NCI-H1436 (cell line): ENCODE measurements at regions not wholly inside any gene's neighbourhood (a gene's known extent, or its start where the extent isn't known, plus 50 kb on each side); places are given as distances from the start of the nearest gene placed in this dataset.

Experiments used
- DNase-seq: peaks from one replicate; lab custom pipeline; 2025; lab: John Stamatoyannopoulos, UW

DNA sequence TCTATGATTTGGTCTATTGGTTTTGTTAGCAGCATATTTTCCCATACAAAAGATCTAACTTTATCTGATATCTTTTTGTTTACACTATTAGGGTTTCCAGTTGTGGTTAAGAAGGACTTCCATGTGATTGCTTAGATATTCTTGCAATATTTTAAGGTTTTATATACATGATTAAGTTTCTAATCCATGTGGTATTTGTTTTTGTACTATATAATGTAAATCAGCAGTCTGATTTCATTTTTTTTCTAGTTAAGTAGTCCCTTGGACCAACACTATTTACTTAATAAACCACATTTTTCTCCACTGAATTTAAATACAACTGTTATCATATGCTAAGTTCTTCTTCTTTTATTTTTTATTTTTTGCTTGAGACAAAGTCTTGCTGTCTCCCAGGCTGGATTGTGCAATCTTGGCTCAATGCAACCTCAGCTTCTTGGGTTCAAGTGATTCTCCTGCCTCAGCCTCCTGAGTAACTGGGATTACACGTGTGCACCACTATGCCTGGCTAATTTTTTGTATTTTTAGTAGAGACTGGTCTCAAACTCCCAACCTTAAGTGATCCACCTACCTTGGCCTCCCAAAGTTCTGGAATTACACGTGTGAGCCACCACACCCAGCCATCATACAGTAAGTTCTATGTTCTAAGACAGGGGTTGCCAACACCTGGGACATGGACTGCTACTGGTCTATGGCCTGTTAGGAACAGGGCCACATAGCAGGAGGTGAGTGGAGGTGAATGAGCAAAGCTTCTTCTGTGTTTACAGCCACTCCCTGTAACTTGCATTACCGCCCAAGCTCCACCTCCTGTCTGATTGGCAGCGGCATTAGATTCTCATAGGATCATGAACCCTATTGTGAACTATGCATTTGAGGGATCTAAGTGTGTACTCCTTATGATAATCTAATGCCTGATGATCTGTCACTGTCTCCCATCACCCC, 58.5 kb upstream of the RAB27B start:
- DNase-seq = no peak

DNA sequence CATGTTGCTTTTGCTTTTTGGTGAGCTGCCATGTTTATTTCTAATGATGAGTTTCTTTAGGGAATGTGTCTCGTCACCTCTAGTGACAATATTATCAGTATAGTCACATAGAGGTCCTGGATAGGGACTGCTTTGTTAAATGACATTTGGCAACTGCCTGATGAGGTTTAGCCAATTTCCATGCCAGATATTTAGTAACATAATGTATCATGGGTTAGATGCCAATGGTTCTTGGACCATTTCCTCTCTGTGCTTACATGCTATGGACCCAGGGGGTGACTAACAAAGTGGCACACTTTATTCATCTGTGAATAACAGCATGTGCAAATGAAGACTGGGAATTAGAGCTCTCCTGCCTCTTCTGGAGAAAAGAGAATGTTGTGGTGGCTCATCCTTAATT, 56.2 kb upstream of the RAB27B start:
- DNase-seq = no peak

DNA sequence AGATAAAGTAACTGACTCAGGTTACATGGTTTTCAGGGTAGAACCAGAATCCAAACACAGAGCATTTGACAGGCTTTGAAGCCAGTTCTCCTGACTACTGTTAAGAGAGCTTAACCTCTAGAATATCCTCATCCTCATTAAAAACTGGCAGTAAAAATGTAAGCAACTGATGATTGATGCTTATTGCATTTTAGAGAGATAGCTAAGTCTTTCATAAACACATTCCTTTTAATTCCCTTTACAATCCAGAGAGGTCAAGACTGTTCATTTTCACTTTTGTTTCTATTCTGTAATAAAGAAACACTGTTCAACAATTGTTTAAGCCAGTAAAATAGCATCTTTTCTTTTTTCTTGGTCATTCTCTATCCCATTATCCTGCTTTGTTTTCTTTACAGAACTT, 53.9 kb upstream of the RAB27B start:
- no peak for DNase-seq

DNA sequence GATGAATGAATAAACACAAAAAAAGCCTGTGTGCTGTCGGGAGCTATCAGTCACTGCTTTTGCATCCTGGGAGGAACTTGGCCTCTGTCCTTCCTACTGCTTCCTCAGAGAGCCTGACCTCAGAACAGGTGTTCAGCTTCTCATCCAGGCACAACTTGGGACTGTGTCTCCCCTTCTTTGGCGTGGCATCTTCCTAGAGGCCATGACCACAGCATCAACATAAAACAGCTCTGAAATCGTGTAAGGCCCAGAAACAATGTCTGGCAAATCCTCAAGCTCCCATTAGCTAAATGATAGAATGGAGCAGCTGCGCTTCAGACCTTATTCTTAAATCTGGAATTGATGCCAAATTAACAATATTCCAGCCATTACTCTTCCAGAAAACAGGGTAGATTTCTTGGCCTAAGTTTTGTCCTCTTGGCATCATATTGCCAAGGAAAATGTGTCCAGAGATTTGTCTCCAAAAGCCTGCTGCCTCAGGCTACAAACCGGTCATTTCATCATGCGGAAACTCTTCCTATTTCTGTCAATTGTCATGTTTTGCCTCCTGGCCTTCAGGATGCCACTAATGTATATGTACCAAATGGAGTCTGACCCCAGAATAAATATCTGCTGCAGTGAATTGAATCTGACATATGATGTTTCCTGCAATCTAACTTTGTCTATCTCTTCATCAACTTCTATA, 53.2 kb upstream of the RAB27B start:
- DNase-seq = no peak

DNA sequence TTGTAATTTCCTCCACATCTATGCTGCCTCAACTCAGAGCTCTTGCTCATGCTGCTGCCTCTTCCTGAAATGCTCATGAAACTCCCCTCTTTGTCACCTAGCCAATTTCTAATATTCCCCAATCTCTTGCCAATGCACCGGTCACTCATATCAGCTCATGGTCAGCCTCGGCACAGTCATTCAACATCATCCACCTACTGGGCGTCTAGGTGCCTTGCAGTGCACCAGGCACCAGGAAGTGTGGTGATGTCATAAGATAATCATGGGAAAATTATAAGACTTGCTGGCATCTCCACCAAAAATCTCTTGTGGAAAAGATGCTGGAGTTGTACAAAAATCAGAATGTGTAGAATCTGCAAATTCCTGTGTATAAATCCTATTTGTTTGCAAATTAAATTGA, 52.6 kb upstream of the RAB27B start:
- no peak for DNase-seq

DNA sequence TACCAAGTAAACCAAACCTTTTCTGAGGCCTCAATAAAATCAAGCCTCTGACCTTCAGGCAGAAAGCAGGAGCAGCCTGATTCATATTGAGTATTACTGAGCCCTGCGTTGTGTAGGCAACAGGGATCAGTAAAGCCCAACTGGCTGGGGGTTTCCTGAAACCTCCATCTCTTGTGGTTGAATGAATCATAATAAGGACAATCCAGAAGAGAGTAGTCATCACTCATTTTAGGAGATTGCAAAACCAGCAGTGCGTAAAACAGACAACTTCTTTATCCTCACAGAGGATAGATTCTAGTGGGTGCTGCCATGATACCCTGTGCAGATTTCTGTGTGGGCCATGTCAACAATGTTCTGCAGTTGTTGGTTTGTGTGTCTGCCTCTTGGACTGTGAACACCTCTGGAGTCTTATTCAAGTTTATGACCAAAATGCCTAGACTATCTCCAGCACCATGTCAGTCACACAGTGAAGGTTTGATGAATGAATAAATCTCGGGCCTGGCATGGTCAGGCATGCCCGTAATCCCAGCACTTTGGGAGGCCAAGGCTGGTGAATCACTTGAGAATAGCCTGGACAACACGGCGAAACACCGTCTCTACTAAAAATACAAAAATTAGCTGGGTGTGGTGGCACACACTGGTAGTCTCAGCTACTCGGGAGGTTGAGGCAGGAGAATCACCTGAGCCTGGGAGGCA, 51.8 kb upstream of the RAB27B start:
- DNase-seq = no peak

DNA sequence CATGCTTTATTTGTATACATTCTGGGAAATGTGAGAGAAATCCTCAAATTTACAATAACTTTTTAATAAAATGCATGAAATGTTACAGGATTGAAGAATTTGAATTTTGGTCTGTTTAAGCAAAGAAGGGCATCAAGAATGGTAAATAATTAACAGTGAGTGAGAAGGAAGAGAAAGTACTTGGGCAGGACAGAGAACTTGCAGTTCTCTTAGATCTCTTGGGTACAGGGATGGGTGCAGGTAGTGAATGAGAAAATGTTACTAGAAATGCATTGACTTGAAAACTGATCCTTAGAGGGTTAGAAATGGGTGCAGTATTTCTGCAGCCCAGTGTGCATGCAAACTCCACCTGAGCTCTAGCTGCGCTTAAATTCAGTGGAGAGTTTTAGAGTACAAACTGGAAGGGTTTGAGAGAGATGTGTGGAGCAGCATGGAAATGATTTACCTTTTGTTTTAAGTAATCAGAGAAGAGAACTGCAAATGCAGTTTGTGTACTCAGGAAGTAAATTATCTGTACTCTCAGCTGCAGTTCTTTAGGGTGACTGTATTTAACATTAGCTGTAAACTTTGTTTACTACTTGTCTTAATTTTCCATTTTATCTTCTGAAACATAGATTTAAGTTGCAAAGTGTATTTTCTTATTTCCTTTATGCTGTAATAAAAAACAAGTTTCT, 51.0 kb upstream of the RAB27B start:
- no peak for DNase-seq

DNA sequence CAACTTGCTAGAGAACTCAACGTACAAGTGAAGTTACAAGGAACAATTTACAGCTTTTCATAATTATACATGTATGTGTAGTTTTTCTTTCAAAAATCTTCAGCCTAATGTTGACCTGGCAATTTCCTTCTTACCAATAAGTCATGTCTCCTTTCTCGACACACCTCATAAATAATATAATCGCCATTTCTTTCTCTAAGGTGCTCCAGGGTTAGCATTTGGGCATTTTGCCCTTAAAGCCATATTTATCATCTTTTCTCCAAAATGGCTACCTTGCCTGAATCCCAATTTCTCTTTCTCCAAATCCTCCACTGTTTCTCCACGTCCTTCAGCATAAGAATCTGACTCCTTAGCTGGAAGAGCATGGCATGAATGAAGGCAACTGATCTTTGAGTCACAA, 50.3 kb upstream of the RAB27B start:
- no peak for DNase-seq
